Retina (tissue), 1 donor: ENCODE measurements at regions not wholly inside any gene's neighbourhood (a gene's known extent, or its start where the extent isn't known, plus 50 kb on each side); places are given as distances from the start of the nearest gene placed in this dataset.
A peak's percentile ranks its signal among the peaks of the same experiment; 100 is the strongest.

ENCODE experiments used
- DNase-seq: peaks from one replicate; pipeline ENCODE4 v3.0.0-alpha.2; 2016

GRCh38 chr18:57249179-57249578 lies 102.3 kb downstream of the BOD1L2 start:
- no peak for DNase-seq

DNA sequence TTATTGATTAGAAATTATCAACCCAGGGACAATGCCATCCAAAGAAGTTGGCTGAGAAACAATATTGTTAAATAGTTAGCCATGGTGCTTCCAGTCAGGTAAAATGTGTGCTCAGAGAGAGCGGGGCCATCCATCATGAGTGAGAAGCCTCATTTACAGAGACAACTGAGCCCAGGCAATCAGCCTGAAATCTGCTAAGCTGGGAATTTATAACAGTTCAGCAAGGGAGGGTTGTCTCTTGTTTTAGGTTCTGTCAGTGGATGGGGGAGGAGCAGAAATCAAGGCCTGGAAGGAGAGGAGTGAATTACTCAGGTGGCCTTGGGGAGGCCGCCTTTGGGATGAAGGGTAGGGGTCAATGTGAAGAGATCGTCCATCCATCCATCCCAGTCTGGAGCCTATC lies 102.5 kb upstream of the ST8SIA3 start:
- no peak for DNase-seq

- no peak for DNase-seq
Measured at GRCh38 chr18:57251747-57252146, 100.6 kb upstream of the ST8SIA3 start.

DNA sequence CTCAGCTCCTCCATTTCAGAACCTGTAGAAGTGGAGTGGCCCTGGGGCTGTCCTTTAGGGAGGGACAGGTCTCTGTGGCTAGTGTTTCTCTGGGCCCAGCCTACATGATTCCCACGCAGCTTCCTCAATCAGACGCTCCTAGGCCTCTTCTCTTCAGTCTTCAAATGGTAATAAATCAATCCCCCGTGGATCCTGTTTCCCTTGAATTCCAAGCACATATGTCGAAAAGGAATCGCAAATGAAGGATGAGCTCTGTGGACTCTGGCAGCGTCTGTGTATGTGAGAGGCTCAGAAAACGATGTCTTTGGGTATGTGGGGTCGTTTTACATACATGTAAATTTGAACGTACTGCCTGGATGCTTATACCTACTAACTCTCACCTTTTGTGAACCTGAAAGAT lies 98.5 kb upstream of the ST8SIA3 start:
- no peak for DNase-seq

GRCh38 chr18:57258131-57258777 lies 94.1 kb upstream of the ST8SIA3 start:
- no peak for DNase-seq

DNA sequence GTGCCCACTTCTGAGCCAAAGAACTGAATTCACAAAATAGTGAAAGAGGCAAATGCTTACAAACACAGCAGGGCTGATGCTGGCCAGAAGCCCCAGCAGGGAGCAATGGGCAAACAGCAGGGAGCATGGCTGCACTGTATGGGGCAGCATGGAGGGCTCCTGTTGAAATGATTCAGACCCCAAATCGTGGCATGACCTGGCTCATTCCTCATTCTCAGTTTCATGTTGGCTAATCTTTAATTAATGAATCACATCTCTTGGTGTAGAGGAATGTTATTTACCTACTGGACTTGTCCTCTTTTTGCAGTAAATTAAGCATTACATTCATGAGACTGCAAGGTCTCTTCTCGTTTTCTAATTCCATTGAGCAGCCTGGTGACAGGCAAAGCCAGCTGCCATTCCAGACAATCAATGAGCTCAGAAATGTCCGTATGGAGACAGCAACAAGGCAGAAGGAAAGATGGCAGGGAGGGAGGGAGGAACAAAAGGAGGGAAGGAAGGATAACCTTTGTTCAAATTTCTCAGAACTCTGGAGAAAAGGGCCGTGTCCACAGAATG lies 84.9 kb upstream of the ST8SIA3 start:
- DNase-seq: no peak

DNA sequence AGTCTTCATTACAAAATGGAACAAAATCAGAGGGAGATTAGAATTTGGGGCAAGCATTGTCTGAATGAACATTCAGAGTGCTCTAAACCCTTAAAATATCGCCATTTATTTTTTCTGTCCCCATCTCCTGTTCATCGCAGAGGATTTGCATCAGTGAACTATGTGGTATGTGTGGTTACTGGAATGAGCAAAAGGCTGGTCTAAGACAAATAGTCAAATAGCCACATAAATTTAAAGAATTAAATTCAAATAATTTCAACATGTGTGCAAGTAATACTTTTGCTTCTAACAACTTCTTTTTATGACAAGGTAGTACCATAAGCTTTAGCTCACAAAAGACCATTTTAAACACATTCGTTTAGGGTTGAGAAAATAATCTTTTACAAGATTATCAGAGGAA lies 82.6 kb upstream of the ST8SIA3 start:
- no peak for DNase-seq

DNA sequence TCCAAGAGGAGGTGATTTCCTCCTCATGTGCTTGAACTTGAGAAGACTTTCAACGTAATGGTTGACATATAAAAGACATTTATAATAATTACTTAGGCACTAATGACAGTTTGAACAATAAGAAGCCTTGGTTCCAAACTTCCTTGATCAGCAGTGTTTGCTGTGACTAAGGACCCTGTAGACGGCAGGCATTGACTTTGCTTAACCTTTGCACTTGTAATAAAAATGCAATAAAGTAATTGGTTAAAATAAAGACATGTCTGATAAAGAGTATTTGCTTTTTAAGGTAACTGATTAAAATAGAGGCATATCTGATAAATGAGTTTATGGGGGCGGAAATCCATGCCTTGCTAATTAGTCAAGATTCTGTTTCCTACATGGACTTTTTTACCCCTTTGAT lies 82.2 kb upstream of the ST8SIA3 start:
- DNase-seq: no peak

DNA sequence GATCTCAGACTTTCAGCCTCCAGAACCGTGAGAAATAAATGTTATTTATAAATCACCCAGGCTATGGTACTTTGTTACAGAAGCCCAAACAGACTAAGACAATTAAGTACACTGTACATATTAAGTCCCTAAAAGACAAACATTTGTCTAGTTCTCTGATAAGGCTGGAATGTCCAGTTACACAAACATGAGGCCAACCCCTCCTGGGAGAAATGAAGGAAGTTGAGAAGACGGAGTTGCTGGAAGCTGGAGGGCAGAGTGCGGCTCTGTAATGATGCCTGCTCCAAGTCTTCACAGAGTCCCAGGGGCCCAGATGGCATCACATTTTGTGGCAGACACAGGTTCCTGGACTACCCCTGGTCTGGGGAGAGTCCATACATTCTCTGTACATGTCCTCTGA lies 79.2 kb upstream of the ST8SIA3 start:
- no peak for DNase-seq

DNA sequence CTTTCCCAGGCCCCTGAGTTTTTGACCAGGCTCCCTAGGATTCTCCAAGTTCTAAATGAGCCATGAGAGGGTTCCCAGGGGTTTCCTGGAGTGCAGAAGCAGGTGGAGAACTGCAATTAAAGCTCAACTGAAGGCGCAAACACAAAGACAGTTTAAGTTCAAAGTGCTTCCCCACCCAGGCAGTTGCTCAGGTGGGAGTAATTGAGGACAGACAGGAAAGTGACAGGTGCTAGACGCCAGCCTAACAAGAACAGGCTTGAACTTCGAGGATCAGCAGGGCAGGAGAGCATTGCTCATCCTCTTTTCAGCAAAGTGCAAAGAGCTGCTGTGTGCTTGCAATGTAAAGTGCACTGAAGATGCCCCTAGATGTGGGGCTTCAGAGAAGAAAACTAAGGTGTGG lies 77.2 kb upstream of the ST8SIA3 start:
- no peak for DNase-seq

DNA sequence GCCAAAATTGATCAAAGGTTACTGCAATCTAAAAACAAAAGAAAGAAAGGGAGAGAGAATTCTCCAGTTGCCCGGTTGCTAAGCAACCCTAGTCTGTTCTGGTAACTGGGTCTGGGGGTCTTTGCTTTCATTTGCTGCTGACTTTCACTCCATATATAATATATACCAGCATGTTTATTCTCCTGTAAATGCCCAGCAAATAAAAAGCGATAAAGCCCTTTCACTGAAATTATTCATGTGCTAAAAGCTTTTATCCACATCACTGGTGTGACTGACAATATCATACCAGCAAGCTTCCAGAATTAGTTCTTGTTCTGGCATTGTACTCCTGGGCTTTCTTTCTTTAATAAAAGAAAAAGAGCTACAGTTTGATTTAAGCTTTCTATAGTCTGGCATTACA lies 75.5 kb upstream of the ST8SIA3 start:
- DNase-seq: peak; percentile 52

DNA sequence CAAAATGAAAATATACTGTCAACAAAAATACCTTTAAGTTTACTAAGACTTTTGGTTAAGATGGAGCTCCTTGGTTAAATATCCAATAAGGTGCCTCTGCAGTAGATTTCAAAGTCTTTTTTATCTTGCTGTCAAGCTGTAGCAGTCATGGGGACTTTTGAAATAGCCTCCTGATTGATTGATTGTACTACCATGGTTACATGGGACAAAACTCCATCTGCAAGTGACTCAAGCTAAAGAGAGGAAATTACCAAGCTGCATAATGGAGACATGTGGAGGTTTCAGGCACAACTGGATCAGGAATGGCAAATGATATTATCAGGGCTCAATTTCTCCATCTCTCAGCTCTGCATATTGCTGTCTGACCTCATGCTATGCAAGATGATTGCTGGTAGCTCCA lies 73.4 kb upstream of the ST8SIA3 start:
- no peak for DNase-seq

DNA sequence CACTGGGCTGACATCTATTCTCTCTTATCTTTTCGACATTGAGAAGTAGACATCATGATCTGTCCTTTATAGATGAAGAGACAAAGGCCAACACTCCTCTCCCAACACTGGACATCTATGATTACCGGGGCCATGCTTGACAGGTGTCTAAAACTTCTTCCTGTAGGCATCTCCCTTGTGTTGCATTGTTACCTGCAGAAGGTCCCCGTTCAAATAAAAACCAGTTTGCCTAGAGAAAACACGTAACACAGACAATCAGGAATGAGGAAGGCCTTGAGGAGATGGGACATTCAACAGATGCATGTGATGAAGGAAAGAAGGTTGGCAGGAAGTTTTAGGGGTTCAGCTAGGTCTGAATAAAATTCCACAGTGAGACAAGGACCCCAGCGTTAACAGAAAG lies 70.8 kb upstream of the ST8SIA3 start:
- DNase-seq: no peak

GRCh38 chr18:57286949-57287348 lies 65.4 kb upstream of the ST8SIA3 start:
- no peak for DNase-seq

DNA sequence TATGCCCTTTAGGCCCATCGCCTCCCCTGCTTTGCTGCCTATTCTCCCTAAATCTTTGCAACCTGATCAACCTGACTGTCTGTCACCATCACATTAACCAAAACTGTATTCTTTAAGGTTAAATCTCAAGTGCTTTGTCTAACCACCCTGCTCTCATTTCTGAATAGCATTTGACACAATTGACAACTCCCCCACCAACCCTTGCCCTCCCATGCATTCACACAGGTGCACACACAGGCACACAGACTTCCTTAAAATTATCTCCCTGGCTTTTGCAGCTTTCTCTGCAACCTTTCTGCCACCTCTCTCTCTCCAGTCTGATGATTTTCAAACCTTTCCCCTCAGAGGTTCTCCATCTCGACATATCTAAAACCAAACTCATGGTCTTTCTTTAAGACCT lies 64.6 kb upstream of the ST8SIA3 start:
- no peak for DNase-seq

GRCh38 chr18:57294547-57294946 lies 57.8 kb upstream of the ST8SIA3 start:
- DNase-seq: no peak

DNA sequence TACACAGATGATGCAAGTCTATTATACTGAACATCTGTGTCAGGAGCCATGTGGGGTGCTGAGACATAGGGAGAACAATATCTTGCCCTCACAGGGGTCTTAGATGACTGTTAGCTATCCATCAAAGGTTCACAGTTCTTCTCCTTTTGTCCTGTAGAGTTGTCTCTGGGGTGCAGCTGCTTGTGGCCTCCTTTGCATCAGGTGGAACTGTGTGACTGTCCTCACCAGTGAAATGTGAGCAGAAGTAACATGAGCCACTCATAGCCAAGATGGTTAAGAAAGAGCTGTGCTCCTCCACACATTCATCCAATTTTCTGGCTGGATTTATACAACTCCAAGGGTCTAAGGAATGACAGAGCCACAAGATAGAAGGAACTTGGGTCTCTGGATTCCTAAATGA lies 56.0 kb upstream of the ST8SIA3 start:
- DNase-seq: no peak

- no peak for DNase-seq
Measured at GRCh38 chr18:57297306-57297705, 55.1 kb upstream of the ST8SIA3 start.

- no peak for DNase-seq
Measured at GRCh38 chr18:57299931-57300330, 52.4 kb upstream of the ST8SIA3 start.

GRCh38 chr18:57301573-57302559 lies 50.5 kb upstream of the ST8SIA3 start:
- peak; percentile 68 for DNase-seq
